GM23338 (cell line): ENCODE measurements at regions not wholly inside any gene's neighbourhood (a gene's known extent, or its start where the extent isn't known, plus 50 kb on each side); places are given as distances from the start of the nearest gene placed in this dataset.
"Not testable (repeated sequence)": the region's sequence is repeated elsewhere in the genome, so short reads cannot be mapped to it uniquely, and the experiment has no call there.

Experiments
- ATAC-seq: fragments of 200-7000 bp; cut with Tn5 transposase; 3 replicates; pipeline ENCODE4 v1.9.1; 2020
- DNase-seq: peaks from one replicate; pipeline ENCODE4 v3.0.0-alpha.2; 2015; ENCODE audit warnings: low spot score
- H2AFZ ChIP-seq: fragments of 200-600 bp; sonication (generic); 2 replicates; pipeline ENCODE4 v1.8.0; 2016; ENCODE audit warnings: antibody characterized with exemption, mild to moderate bottlenecking, moderate library complexity
- H3F3A ChIP-seq: fragments of 200-600 bp; sonication (generic); replicated peaks from 2 replicates; pipeline ENCODE4 v1.8.0; 2017; ENCODE audit warnings: antibody characterized with exemption, mixed run types, low read depth
- H3K27ac ChIP-seq: fragments of 200-600 bp; sonication (generic); 2 replicates; pipeline ENCODE4 v1.6.1; 2016; ENCODE audit warnings: low read depth
- H3K27me3 ChIP-seq: fragments of 200-600 bp; sonication (generic); 2 replicates; pipeline ENCODE4 v1.8.0; 2016; ENCODE audit warnings: mild to moderate bottlenecking, mixed run types, moderate library complexity; ENCODE audit not compliant: insufficient read depth
- H3K36me3 ChIP-seq: fragments of 200-600 bp; sonication (generic); 2 replicates; pipeline ENCODE4 v1.8.0; 2016; ENCODE audit warnings: mild to moderate bottlenecking; ENCODE audit not compliant: insufficient read depth
- H3K4me1 ChIP-seq: fragments of 200-600 bp; sonication (generic); 2 replicates; pipeline ENCODE4 v1.8.0; 2016; ENCODE audit warnings: mild to moderate bottlenecking, moderate library complexity; ENCODE audit not compliant: insufficient read depth
- H3K4me2 ChIP-seq: fragments of 200-600 bp; sonication (generic); 2 replicates; pipeline ENCODE4 v1.7.1; 2017; ENCODE audit warnings: mixed run types
- H3K4me3 ChIP-seq: fragments of 200-600 bp; sonication (generic); 2 replicates; pipeline ENCODE4 v1.6.1; 2016; ENCODE audit warnings: mixed run types
- H3K79me2 ChIP-seq: fragments of 200-600 bp; sonication (generic); replicated peaks from 2 replicates; pipeline ENCODE4 v1.8.0; 2017; ENCODE audit warnings: mild to moderate bottlenecking; ENCODE audit not compliant: insufficient read depth
- H3K9me2 ChIP-seq: fragments of 200-600 bp; sonication (generic); 2 replicates; pipeline ENCODE4 v1.8.0; 2017; ENCODE audit not compliant: insufficient read depth
- H4K20me1 ChIP-seq: fragments of 200-600 bp; sonication (generic); replicated peaks from 2 replicates; pipeline ENCODE4 v1.8.0; 2017; ENCODE audit warnings: mild to moderate bottlenecking; ENCODE audit not compliant: insufficient read depth
- H3K27ac Mint-ChIP-seq: 2 replicates; pipeline ENCODE4 v1.8.0; 2020; ENCODE audit warnings: inconsistent platforms, mild to moderate bottlenecking, moderate library complexity, mixed read lengths
- H3K27me3 Mint-ChIP-seq: 3 replicates; pipeline ENCODE4 v1.8.0; 2022; ENCODE audit warnings: low read depth, mild to moderate bottlenecking, moderate library complexity, mixed read lengths, inconsistent platforms; ENCODE audit not compliant: insufficient read depth, poor library complexity
- H3K36me3 Mint-ChIP-seq: 3 replicates; pipeline ENCODE4 v1.8.0; 2021; ENCODE audit warnings: low read depth, mild to moderate bottlenecking, inconsistent platforms, moderate library complexity, mixed read lengths
- H3K4me1 Mint-ChIP-seq: 3 replicates; pipeline ENCODE4 v1.8.0; 2020; ENCODE audit warnings: mild to moderate bottlenecking, inconsistent platforms, mixed read lengths
- H3K4me3 Mint-ChIP-seq: 3 replicates; pipeline ENCODE4 v1.8.0; 2021; ENCODE audit warnings: moderate library complexity, mild to moderate bottlenecking, inconsistent platforms, mixed read lengths
- H3K9me3 Mint-ChIP-seq: 3 replicates; pipeline ENCODE4 v1.8.0; 2020; ENCODE audit warnings: moderate library complexity, mild to moderate bottlenecking, inconsistent platforms, mixed read lengths

DNA sequence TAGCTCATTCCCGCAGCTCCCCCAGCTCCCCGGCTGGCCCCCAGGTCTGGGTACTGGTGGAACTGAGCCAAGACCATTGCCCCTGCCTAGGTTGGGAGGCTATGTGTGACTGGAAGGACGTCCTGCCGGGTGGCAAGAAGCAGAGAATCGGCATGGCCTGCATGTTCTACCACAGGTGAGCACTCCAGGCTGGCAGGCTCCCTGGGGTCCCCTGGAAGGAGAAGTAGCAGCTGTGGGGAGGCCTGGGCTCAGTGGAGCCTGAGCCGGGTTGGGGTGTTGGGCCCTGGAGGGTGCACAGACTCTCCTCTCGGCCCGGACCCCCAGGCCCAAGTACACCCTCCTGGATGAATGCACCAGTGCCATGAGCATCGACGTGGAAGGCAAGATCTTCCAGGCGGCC, 202.6 kb downstream of the CCT8L2 start:
- H3K4me1 Mint-ChIP-seq, H3K9me2 ChIP-seq, H3K27me3 ChIP-seq, H4K20me1 ChIP-seq, H3K4me1 ChIP-seq, H3K79me2 ChIP-seq, H3K36me3 ChIP-seq, H3K4me3 Mint-ChIP-seq, H3K4me3 ChIP-seq, H3F3A ChIP-seq, DNase-seq, H3K4me2 ChIP-seq, H2AFZ ChIP-seq, H3K27ac Mint-ChIP-seq, ATAC-seq, H3K27ac ChIP-seq: not testable (repeated sequence)
- Mint-ChIP-seq H3K27me3 (peaks cover 12% of the 10 kb centered on the region), H3K36me3 (peaks cover 28% of the 10 kb centered on the region), H3K9me3 (peaks cover 83% of the 10 kb centered on the region)

DNA sequence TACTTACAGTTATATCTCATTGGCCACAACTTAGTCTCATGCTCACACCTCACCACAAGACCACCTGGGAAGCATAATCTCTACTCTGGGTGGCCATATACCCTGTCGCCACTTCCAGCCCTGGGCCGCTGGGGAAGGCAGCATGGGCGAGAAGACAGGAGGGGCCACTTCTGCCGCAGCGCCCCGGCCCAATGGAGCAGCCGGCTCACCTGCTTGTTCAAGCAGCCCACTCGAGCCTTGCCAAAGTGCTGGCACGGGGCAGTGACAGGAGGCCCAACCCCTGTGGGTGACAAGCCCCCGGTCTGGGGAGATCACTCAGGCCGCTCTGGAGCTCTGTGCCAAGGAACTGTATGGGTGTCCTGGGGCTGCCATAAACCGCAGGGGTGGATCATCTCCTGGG, 203.4 kb downstream of the CCT8L2 start:
- not testable (repeated sequence) for ATAC-seq, H3K4me2 ChIP-seq, H3K27me3 ChIP-seq, H3K4me3 ChIP-seq, H2AFZ ChIP-seq, H4K20me1 ChIP-seq, H3K9me2 ChIP-seq, H3F3A ChIP-seq, DNase-seq, H3K27ac Mint-ChIP-seq, H3K27ac ChIP-seq, H3K79me2 ChIP-seq, H3K4me3 Mint-ChIP-seq, H3K36me3 ChIP-seq, H3K4me1 ChIP-seq, H3K4me1 Mint-ChIP-seq
- Mint-ChIP-seq H3K27me3 (peaks cover 12% of the 10 kb centered on the region), H3K36me3 (peaks cover 28% of the 10 kb centered on the region), H3K9me3 (peaks cover 76% of the 10 kb centered on the region)

DNA sequence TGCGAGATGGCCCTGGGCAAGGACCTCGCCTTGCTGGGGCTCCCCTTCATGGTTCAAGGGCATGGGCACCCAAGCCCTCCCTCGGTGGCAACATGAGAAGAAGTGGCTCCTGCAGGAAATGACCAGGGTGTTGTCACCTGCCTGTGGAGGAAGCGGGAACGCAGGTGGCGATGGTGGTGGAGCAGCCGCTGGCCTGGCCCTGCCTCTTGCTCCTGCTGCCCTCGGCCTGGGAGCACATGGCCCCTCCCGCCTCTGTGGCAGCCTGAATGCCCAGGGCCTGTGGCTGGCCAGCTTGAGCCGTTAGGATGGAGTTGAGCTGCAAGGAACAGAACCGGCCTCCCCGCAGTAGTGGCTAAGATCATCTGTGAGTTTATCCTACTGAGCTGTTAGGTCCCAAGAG, 204.0 kb downstream of the CCT8L2 start:
- not testable (repeated sequence) for H3K36me3 ChIP-seq, H3K4me1 ChIP-seq, H2AFZ ChIP-seq, H3K27ac ChIP-seq, H3K4me1 Mint-ChIP-seq, H3K79me2 ChIP-seq, H3K27me3 ChIP-seq, H3F3A ChIP-seq, H3K9me2 ChIP-seq, ATAC-seq, H3K27ac Mint-ChIP-seq, H3K4me2 ChIP-seq, DNase-seq, H4K20me1 ChIP-seq, H3K4me3 ChIP-seq, H3K4me3 Mint-ChIP-seq
- peaks cover 70% of the 10 kb centered on the region for H3K9me3 Mint-ChIP-seq
- peaks cover 27% of the 10 kb centered on the region for H3K36me3 Mint-ChIP-seq
- peaks cover 12% of the 10 kb centered on the region for H3K27me3 Mint-ChIP-seq

DNA sequence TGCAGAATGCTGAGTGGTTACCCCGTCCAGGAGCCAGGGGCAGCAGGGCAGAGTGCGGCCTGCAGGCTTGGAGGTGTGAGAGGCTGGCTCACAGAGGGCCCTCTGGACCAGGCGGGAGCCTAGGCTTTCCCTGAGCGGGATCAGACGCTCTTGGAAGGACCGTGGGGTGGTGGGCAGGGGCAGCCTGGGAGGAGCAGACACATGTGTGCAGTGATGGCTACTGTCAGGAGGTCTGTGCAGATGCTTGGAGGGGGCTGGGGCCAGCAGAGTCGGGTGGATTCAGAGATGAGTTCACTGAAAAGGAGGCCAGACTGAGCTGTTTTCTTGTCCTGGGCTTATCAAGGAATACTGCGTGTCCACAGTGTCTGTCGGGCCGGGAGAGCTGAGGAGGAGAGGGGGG, 204.5 kb downstream of the CCT8L2 start:
- H3F3A ChIP-seq, H3K4me1 Mint-ChIP-seq, H3K27ac ChIP-seq, H3K4me1 ChIP-seq, H3K4me3 ChIP-seq, H4K20me1 ChIP-seq, H3K36me3 ChIP-seq, H3K4me3 Mint-ChIP-seq, H3K27ac Mint-ChIP-seq, DNase-seq, H3K27me3 ChIP-seq, H3K4me2 ChIP-seq, H3K9me2 ChIP-seq, ATAC-seq, H2AFZ ChIP-seq, H3K79me2 ChIP-seq: not testable (repeated sequence)
- Mint-ChIP-seq H3K27me3 (peaks cover 12% of the 10 kb centered on the region), H3K36me3 (peaks cover 22% of the 10 kb centered on the region), H3K9me3 (peaks cover 65% of the 10 kb centered on the region)

DNA sequence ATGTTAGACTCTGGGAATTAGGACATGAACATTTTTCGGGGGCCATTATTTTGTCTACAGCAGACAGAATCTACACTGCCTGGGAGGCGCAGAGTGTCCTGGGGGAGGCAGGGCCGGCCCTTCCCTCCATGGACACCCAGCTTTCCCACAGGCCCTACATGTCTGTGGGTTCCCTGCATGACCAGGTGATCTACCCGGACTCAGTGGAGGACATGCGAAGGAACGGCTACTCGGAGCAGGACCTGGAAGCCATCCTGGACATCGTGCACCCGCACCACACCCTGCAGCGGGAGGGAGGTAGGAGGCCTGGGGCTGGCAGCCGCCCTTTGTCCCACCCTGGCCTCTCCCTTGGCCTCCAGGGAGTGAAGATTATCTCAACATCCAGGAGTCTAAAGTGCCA, 205.1 kb downstream of the CCT8L2 start:
- not testable (repeated sequence) for H3K9me2 ChIP-seq, H3K27ac ChIP-seq, H3K79me2 ChIP-seq, DNase-seq, H3K4me3 ChIP-seq, H3K4me2 ChIP-seq, H3K27ac Mint-ChIP-seq, H3K4me3 Mint-ChIP-seq, H3K4me1 Mint-ChIP-seq, H3K4me1 ChIP-seq, H3K27me3 ChIP-seq, H3K36me3 ChIP-seq, H4K20me1 ChIP-seq, H3F3A ChIP-seq, ATAC-seq, H2AFZ ChIP-seq
- peaks cover 60% of the 10 kb centered on the region for H3K9me3 Mint-ChIP-seq
- peaks cover 12% of the 10 kb centered on the region for H3K27me3 Mint-ChIP-seq
- H3K36me3 Mint-ChIP-seq: peaks cover 20% of the 10 kb centered on the region; the same call in 2 of the 3 replicates
